Lower leg skin (tissue), 4 donors: ENCODE measurements at regions not wholly inside any gene's neighbourhood (a gene's known extent, or its start where the extent isn't known, plus 50 kb on each side); places are given as distances from the start of the nearest gene placed in this dataset.

Experiments
- DNase-seq, 2 donors: peaks; one replicate each; pipeline ENCODE4 v3.0.0-alpha.2; 2019; ENCODE audit warnings: low spot score in 2 of 2
- H3K4me3 ChIP-seq: fragments of 200-600 bp; sonication (generic); 2 replicates; pipeline ENCODE4 v1.5.1; 2017; ENCODE audit warnings: mild to moderate bottlenecking, low read depth; ENCODE audit not compliant: poor library complexity, severe bottlenecking
- POLR2A ChIP-seq, 2 donors: fragments of 450-650 bp; IDR thresholded peaks; one replicate each; pipeline ENCODE4 v1.6.1; 2016 to 2017; ENCODE audit warnings: antibody characterized with exemption in 2 of 2, mild to moderate bottlenecking in 1 of 2, moderate library complexity in 1 of 2
- WGBS, 2 donors: methylation state at CpG; one replicate each; pipeline ENCODE4 v1.1.5; 2018; 5-methylcytosine and 5-hydroxymethylcytosine counted together
- intact Hi-C: fragments of 100-400 bp; cut with DNase I; formaldehyde crosslinking; loops from one replicate; pipeline ENCODE4 v1.15.0; 2023; ENCODE audit warnings: low total_unique reads
- TF ChIP-seq, protein P1 (sequence below), 3 donors: fragments of 450-650 bp; IDR thresholded peaks; one replicate each; pipeline ENCODE4 v1.5.1; 2016; ENCODE audit warnings: antibody characterized with exemption in 3 of 3, mild to moderate bottlenecking in 3 of 3, moderate library complexity in 2 of 3

DNA sequence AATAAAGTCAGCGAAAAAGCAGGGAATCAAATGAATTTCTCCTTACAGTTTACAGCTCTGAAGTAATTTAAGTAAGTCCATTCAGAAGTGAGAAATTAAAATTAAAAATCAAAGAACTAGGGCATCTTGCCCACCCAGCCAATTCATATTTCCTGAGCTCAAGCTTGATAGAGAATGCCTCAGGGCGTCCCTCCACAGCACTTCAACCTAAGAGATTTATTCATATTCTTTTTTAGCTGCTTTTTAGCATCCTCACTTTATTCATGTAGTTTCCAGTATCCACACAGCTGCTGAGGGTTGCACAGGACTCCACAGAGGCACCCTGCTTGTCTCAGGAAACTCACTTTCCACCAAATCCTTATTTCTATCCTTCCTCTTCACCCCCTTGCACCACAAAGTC, 900.3 kb downstream of the BCL11A start:
- TF ChIP-seq, protein P1, sequence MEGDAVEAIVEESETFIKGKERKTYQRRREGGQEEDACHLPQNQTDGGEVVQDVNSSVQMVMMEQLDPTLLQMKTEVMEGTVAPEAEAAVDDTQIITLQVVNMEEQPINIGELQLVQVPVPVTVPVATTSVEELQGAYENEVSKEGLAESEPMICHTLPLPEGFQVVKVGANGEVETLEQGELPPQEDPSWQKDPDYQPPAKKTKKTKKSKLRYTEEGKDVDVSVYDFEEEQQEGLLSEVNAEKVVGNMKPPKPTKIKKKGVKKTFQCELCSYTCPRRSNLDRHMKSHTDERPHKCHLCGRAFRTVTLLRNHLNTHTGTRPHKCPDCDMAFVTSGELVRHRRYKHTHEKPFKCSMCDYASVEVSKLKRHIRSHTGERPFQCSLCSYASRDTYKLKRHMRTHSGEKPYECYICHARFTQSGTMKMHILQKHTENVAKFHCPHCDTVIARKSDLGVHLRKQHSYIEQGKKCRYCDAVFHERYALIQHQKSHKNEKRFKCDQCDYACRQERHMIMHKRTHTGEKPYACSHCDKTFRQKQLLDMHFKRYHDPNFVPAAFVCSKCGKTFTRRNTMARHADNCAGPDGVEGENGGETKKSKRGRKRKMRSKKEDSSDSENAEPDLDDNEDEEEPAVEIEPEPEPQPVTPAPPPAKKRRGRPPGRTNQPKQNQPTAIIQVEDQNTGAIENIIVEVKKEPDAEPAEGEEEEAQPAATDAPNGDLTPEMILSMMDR (IDR thresholded peaks at IDR 0.05), result no peak
- no peak for TF ChIP-seq POLR2A (IDR thresholded peaks at IDR 0.05)
- intact Hi-C loops, result no loop called here
- WGBS, 2 donors, result 37 to 87% methylated on average over 2 of the region's 2 CpGs
- no peak overlapping the region for H3K4me3 ChIP-seq
- DNase-seq, result no peak

DNA sequence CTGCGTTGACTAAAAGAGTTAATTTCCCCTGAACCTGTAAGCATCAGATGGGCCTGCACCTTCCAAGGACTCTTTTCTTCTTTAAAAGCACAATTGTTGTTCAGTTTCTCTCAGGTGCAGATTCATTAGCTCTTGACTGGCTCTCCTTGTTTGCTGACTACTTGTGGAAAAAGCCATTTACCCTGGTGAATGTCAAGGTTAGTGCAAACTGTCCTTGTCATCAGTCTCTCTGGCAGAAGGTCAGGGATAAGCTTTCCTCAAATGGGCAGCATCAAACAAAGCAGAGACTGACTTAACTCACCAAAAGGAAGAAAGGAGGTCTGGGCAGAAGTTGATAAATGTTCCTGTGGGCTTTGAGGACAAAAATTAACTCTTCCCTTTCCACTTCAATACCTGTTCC, 922.7 kb downstream of the BCL11A start:
- intact Hi-C loops, result no loop called here
- no peak for DNase-seq
- 74 to 84% methylated on average over 1 of the region's 1 CpG for WGBS, 2 donors
- H3K4me3 ChIP-seq, result no peak overlapping the region
- TF ChIP-seq POLR2A (IDR thresholded peaks at IDR 0.05), result no peak
- TF ChIP-seq, protein P1 (IDR thresholded peaks at IDR 0.05), result no peak

DNA sequence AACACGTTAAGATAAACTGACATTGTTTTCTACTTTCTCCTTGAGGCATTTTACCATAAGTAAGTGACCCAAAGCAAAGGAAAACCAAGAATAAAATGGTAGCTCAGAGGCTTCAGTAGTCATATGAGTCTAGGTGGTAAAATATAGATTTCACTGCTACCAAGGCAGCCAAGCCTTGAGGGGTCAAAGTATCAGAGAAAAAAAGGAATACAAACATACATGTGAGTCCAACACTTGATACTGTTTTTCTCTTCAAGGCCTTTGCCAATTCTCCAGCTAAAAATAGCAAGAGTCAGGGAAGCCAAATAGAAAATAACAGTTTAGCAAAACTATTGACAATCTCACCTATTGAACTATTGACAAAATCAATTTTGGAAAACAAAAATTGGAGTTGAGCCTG, 925.9 kb downstream of the BCL11A start:
- H3K4me3 ChIP-seq, result no peak overlapping the region
- no peak for TF ChIP-seq POLR2A (IDR thresholded peaks at IDR 0.05)
- TF ChIP-seq, protein P1 (IDR thresholded peaks at IDR 0.05), result no peak
- intact Hi-C loops, result no loop called here
- DNase-seq, result no peak
- 3 to 68% methylated on average over 1 of the region's 1 CpG for WGBS, 2 donors

DNA sequence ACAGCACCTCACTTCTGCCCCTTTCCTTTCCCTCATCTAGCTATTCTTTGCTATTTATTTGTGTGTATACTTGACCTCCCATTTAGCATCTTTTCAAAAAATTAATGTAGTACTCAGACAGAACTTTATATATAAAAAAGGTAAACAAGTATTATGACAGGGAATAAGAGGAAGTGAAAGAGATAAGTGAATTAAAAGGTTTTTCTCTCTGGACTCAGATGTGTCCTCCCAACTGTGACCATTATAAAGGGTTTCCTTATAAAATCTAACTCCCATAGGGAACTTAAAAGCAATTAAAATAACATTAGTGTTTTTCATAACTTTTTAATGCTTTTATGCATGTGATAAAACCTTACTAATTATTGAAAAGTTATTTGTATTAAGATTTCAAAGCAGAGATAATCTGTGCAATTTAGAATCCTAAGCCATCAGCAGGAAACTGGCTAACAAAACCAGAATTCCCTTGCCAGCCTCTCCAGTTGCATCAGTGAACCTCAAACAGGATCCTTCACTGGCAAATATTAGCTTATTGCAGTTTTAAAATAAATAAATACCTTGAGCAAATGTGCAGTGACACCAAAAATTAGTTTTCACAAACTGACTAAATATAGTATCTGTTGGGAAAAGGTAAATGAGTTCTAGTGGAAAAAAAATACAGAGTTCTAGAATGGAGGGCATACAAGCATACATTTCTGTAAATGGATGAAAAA, 930.7 kb downstream of the BCL11A start:
- DNase-seq, result no peak
- TF ChIP-seq, protein P1 (IDR thresholded peaks at IDR 0.05), result no peak
- TF ChIP-seq POLR2A (IDR thresholded peaks at IDR 0.05), result no peak
- intact Hi-C loops, result no loop called here
- no peak overlapping the region for H3K4me3 ChIP-seq

DNA sequence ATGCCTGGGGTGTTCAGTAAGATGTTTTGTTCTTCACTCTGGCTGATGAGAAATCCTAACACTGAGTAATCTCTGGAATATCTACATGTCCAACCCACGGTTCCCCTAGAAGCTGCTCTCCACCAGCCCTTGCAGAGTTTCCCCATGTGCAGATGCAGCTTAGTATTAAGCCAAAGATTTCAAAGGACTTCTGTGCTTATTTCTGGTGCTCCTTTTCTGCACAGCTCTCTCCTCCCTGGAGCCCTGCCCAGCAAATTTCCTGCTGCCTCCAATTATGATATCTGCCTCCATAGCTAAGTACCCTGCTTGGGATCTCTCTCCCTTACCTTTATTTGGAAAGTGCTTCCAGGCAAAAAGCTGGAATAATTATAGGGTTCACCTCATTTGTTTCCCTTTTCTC, 949.3 kb downstream of the BCL11A start:
- no peak for DNase-seq
- no peak overlapping the region for H3K4me3 ChIP-seq
- WGBS, 2 donors, result 33 to 35% methylated on average over 1 of the region's 1 CpG
- intact Hi-C loops, result no loop called here
- TF ChIP-seq POLR2A (IDR thresholded peaks at IDR 0.05), result no peak
- TF ChIP-seq, protein P1 (IDR thresholded peaks at IDR 0.05), result no peak

DNA sequence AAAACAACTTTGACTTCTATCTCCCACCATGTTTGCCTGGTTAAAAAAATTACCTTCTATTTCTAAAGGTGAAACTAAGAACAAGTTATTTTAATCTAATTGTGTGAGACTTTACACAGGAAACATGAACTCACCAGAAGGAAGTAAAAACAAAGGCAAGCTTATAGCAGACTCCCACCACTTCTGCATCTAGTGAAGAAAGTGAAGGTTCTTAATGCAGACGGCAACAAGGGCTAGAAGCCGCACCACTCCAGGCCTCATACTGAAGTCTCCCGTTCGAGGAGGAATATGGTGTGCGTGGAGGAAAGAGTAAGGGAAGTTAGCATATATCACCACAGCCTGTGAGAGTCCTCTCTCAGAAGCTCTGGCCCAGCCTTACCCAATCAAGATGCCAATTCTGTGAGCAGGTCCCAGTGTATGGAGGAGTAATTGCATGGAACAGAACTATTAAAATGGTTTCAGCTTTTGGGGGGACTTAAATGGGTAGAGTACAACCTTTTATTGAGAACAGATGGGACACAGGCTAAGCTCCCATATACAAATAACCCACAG, 958.7 kb downstream of the BCL11A start:
- TF ChIP-seq POLR2A (IDR thresholded peaks at IDR 0.05), result no peak
- TF ChIP-seq, protein P1 (IDR thresholded peaks at IDR 0.05), result no peak
- intact Hi-C loops, result no loop called here
- no peak overlapping the region for H3K4me3 ChIP-seq
- no peak for DNase-seq
- WGBS, 2 donors, result 67 to 81% methylated on average over 5 of the region's 5 CpGs
